Loucy (cell line): ENCODE measurements at regions not wholly inside any gene's neighbourhood (a gene's known extent, or its start where the extent isn't known, plus 50 kb on each side); places are given as distances from the start of the nearest gene placed in this dataset.

Source experiments
- H2AFZ ChIP-seq: fragments of 200-600 bp; sonication (generic); 2 replicates; pipeline ENCODE4 v1.6.0; 2016; ENCODE audit warnings: antibody characterized with exemption, mild to moderate bottlenecking, low read length, moderate library complexity
- H3F3A ChIP-seq: fragments of 200-600 bp; 2 replicates; pipeline ENCODE4 v1.6.0; 2016; ENCODE audit warnings: antibody characterized with exemption, low read depth, mild to moderate bottlenecking
- H3K27me3 ChIP-seq: fragments of 200-600 bp; sonication (generic); 2 replicates; pipeline ENCODE4 v1.6.1; 2014; ENCODE audit warnings: low read length, mild to moderate bottlenecking; ENCODE audit not compliant: insufficient read depth, poor library complexity, severe bottlenecking
- H3K36me3 ChIP-seq: fragments of 200-600 bp; sonication (generic); 2 replicates; pipeline ENCODE4 v1.6.1; 2016; ENCODE audit warnings: low read length; ENCODE audit not compliant: insufficient read depth
- H3K4me1 ChIP-seq: fragments of 200-600 bp; sonication (generic); 2 replicates; pipeline ENCODE4 v1.5.1; 2014; ENCODE audit warnings: low read length, mild to moderate bottlenecking; ENCODE audit not compliant: insufficient read depth, poor library complexity, severe bottlenecking
- H3K4me2 ChIP-seq: fragments of 200-600 bp; sonication (generic); 2 replicates; pipeline ENCODE4 v1.6.0; 2014; ENCODE audit warnings: antibody characterized with exemption, low read length, low read depth, mild to moderate bottlenecking; ENCODE audit not compliant: poor library complexity, severe bottlenecking
- H3K4me3 ChIP-seq: fragments of 200-600 bp; sonication (generic); 2 replicates; pipeline ENCODE4 v1.5.1; 2014; ENCODE audit warnings: low read length, mild to moderate bottlenecking, mixed read lengths; ENCODE audit not compliant: poor library complexity, severe bottlenecking
- H3K79me2 ChIP-seq: fragments of 200-600 bp; sonication (generic); 2 replicates; pipeline ENCODE4 v1.6.1; 2014; ENCODE audit warnings: low read length; ENCODE audit not compliant: insufficient read depth
- H3K9ac ChIP-seq: fragments of 200-600 bp; sonication (generic); 2 replicates; pipeline ENCODE4 v1.6.0; 2014; ENCODE audit warnings: mild to moderate bottlenecking, low read depth, low read length, moderate library complexity; ENCODE audit not compliant: poor library complexity, severe bottlenecking
- H3K9me2 ChIP-seq: fragments of 200-600 bp; sonication (generic); replicated peaks from 2 replicates; pipeline ENCODE4 v1.6.1; 2016; ENCODE audit warnings: low read depth, low read length, mixed read lengths
- H3K9me3 ChIP-seq: fragments of 200-600 bp; sonication (generic); 2 replicates; pipeline ENCODE4 v1.6.1; 2014; ENCODE audit warnings: mild to moderate bottlenecking, antibody characterized with exemption, low read length, low read depth; ENCODE audit not compliant: insufficient read depth
- H4K20me1 ChIP-seq: fragments of 200-600 bp; sonication (generic); 2 replicates; pipeline ENCODE4 v1.6.0; 2014; ENCODE audit warnings: antibody characterized with exemption, low read length, mild to moderate bottlenecking; ENCODE audit not compliant: insufficient read depth, poor library complexity, severe bottlenecking
- EZH2phosphoT487 ChIP-seq: fragments of 200-600 bp; IDR thresholded peaks from 2 replicates; pipeline ENCODE4 v1.6.1; 2018; ENCODE audit warnings: antibody characterized with exemption, mild to moderate bottlenecking, moderate library complexity, borderline replicate concordance
- TF ChIP-seq, protein P1 (sequence below): fragments of 200-600 bp; sonication (generic); conservative IDR thresholded peaks from 2 replicates; pipeline ENCODE4 v1.5.1; 2014; ENCODE audit warnings: mild to moderate bottlenecking, antibody characterized with exemption, low read length

DNA sequence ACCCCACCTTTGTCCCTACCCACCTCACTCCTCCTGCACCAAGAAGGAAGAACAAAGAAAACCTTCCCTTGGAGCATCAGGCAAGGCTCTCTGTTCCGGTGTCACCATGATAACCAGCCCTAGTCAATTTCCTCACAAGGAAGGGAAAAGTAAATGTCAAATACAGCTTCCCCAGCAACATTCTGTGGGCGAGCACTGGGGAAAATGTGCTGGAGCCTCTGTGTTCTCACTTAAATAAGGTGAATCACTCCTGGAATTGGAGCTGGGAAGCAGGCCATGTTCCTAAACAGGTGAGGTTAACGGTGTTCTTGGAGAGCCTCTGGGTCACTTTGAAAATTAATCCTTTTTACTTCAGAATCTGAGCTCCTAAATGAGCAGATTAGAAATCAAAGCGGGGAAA lies 427.9 kb upstream of the ERCC4 start:
- Histone ChIP-seq H3K36me3 (no peaks in the 10 kb centered on the region), H3K9me2 (no peaks in the 10 kb centered on the region), H4K20me1 (no peaks in the 10 kb centered on the region), H3K27me3 (no peaks in the 10 kb centered on the region), H3K9ac (no peak overlapping the region), H3K4me1 (no peaks in the 10 kb centered on the region), H3K4me2 (no peak overlapping the region), H3K9me3 (no peaks in the 10 kb centered on the region), H3K4me3 (no peak overlapping the region), H2AFZ (no peak overlapping the region), H3F3A (no peaks in the 10 kb centered on the region), H3K79me2 (no peaks in the 10 kb centered on the region)
- TF ChIP-seq EZH2phosphoT487 = no peak
- TF ChIP-seq, protein P1, sequence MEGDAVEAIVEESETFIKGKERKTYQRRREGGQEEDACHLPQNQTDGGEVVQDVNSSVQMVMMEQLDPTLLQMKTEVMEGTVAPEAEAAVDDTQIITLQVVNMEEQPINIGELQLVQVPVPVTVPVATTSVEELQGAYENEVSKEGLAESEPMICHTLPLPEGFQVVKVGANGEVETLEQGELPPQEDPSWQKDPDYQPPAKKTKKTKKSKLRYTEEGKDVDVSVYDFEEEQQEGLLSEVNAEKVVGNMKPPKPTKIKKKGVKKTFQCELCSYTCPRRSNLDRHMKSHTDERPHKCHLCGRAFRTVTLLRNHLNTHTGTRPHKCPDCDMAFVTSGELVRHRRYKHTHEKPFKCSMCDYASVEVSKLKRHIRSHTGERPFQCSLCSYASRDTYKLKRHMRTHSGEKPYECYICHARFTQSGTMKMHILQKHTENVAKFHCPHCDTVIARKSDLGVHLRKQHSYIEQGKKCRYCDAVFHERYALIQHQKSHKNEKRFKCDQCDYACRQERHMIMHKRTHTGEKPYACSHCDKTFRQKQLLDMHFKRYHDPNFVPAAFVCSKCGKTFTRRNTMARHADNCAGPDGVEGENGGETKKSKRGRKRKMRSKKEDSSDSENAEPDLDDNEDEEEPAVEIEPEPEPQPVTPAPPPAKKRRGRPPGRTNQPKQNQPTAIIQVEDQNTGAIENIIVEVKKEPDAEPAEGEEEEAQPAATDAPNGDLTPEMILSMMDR = no peak

DNA sequence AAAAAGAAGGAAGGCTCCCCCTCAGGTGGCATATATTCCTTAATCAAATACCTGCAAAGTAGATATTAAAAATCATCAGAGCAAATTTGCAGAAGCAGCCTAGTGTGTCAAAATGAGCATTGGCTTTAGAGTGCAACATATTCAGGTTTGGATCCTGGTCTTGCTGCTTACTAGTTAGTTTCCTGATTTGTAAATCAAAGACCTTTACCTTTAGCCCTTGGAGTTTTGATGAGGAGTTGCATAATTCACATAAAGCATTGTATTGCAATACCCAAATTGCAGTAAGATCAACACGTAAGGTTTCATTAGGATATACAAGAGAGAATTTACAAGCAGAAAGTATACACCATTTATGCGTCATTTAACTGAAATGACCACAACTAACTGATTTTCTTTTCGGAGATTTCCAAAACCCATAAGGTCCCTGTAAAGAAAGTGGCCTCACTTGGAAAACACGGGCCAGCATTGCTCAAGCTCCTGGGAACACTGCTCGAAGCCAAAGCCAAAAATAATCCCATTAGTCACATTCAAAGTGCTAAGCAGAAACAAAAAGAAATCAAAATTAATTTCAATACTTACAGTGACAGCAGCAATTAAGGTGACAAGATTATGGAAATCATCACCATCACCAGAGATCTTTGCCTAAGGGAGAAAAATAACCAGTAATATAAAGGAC lies 415.9 kb upstream of the ERCC4 start:
- Histone ChIP-seq H3K79me2 (no peaks in the 10 kb centered on the region), H3K9me2 (no peaks in the 10 kb centered on the region), H4K20me1 (no peaks in the 10 kb centered on the region), H3K4me1 (no peaks in the 10 kb centered on the region), H3K9ac (no peak overlapping the region), H3K27me3 (no peaks in the 10 kb centered on the region), H3K4me2 (no peak overlapping the region), H3K9me3 (no peaks in the 10 kb centered on the region), H3K4me3 (no peak overlapping the region), H2AFZ (no peak overlapping the region), H3K36me3 (no peaks in the 10 kb centered on the region), H3F3A (no peaks in the 10 kb centered on the region)
- no peak for TF ChIP-seq EZH2phosphoT487
- TF ChIP-seq, protein P1 = no peak

DNA sequence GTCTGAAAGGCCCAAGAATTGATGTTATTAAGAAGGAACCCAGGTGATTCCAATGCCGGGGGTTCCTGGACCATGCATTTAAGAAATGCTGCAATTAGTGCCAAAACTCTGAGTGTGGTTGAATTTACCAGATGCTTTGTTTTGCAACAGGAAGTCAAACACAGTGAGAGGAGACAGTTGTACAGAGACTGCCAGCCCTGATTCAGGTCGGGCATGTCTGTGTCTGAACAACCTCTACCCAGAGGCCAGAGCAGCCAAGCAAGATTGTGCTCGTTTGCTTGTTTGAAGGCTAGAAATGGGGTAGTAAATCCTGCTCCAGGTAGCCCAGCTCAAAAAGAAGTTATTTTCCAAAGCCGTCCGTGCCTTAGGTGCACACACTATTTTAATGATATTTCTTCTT lies 412.4 kb upstream of the ERCC4 start:
- no peaks in the 10 kb centered on the region for H3K79me2 ChIP-seq

More for the DNA sequence above, 412.4 kb upstream of the ERCC4 start:
- H3K4me2 ChIP-seq = no peak overlapping the region
- H3K36me3 ChIP-seq = no peaks in the 10 kb centered on the region
- H3K9ac ChIP-seq = no peak overlapping the region
- no peak for TF ChIP-seq EZH2phosphoT487
- TF ChIP-seq, protein P1 = no peak
- H3K4me1 ChIP-seq = no peaks in the 10 kb centered on the region
- H3K27me3 ChIP-seq = no peaks in the 10 kb centered on the region
- H3K9me2 ChIP-seq = no peaks in the 10 kb centered on the region
- H3K4me3 ChIP-seq = no peak overlapping the region
- H3K9me3 ChIP-seq = no peaks in the 10 kb centered on the region
- H4K20me1 ChIP-seq = no peaks in the 10 kb centered on the region
- H3F3A ChIP-seq = no peaks in the 10 kb centered on the region
- H2AFZ ChIP-seq = no peak overlapping the region
